ENCODE measurements at regions not wholly inside any gene's neighbourhood (a gene's known extent, or its start where the extent isn't known, plus 50 kb on each side); places are given as distances from the start of the nearest gene placed in this dataset.

GRCh38 chr12:89038831-89039512 lies 313.3 kb downstream of the DUSP6 start:
- no peaks in the 10 kb centered on the region for H3K9me3 ChIP-seq
- H3K36me3 ChIP-seq, result no peaks in the 10 kb centered on the region
- no peaks in the 10 kb centered on the region for H3K4me1 ChIP-seq
- no peak for ATAC-seq
- WGBS, 2 donors (ENCODE audit: low coverage in 1 of 2), result 80 to 100% methylated on average over 2 to 4 of the region's 4 CpGs
- H3K27ac ChIP-seq, result no peak overlapping the region
- no peak overlapping the region for H3K4me3 ChIP-seq
- TF ChIP-seq EP300 (IDR thresholded peaks at IDR 0.05) (no peak), CTCF (IDR thresholded peaks at IDR 0.05) (no peak), POLR2AphosphoS5 (IDR thresholded peaks at IDR 0.05) (no peak), POLR2A (IDR thresholded peaks at IDR 0.05) (no peak)
- H3K27me3 ChIP-seq, result no peaks in the 10 kb centered on the region

DNA sequence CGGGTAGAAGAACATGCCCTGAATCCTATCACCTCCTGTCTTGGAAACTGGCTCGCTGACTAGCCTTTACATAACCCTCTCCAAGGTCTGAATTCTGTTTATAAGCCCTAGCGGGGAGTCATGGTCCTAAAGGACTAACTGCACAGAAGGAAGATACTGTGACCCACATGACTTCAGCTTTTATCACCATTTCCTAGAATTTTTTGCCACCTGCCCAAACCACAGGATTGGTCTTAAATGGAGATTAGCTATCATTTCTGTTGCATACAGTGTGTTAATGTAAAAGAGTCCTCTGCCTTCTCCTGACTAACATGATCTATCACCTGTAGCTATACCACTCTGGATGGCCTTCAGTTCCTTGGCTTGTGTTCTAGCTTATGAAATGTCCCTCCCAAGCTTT lies 319.2 kb downstream of the DUSP6 start:
- H3K36me3 ChIP-seq, result no peaks in the 10 kb centered on the region
- no peak overlapping the region for H3K4me3 ChIP-seq
- H3K27ac ChIP-seq, result no peak overlapping the region
- no peaks in the 10 kb centered on the region for H3K27me3 ChIP-seq
- H3K4me1 ChIP-seq, result no peaks in the 10 kb centered on the region
- H3K9me3 ChIP-seq, result no peaks in the 10 kb centered on the region
- no peak for ATAC-seq
- no peak for TF ChIP-seq EP300 (IDR thresholded peaks at IDR 0.05)
- no peak for TF ChIP-seq POLR2AphosphoS5 (IDR thresholded peaks at IDR 0.05)
- TF ChIP-seq POLR2A (IDR thresholded peaks at IDR 0.05), result no peak
- TF ChIP-seq CTCF (IDR thresholded peaks at IDR 0.05), result no peak
- WGBS, 2 donors (ENCODE audit: low coverage in 1 of 2), result 90 to 100% methylated on average over 3 of the region's 3 CpGs

- Histone ChIP-seq H3K27ac (no peak overlapping the region), H3K27me3 (no peaks in the 10 kb centered on the region), H3K4me3 (no peak overlapping the region), H3K9me3 (no peaks in the 10 kb centered on the region), H3K36me3 (no peaks in the 10 kb centered on the region), H3K4me1 (no peaks in the 10 kb centered on the region)
- no peak for TF ChIP-seq EP300 (IDR thresholded peaks at IDR 0.05)
- no peak for ATAC-seq
- 80 to 84% methylated on average over 1 to 2 of the region's 2 CpGs for WGBS, 2 donors (ENCODE audit: low coverage in 1 of 2)
Measured at GRCh38 chr12:89029961-89030360, 322.3 kb downstream of the DUSP6 start.

GRCh38 chr12:89024580-89024979 lies 327.7 kb downstream of the DUSP6 start:
- H3K4me3 ChIP-seq, result no peak overlapping the region
- no peak for ATAC-seq
- no peaks in the 10 kb centered on the region for H3K9me3 ChIP-seq
- no peaks in the 10 kb centered on the region for H3K36me3 ChIP-seq
- 89 to 100% methylated on average over 4 of the region's 4 CpGs for WGBS, 2 donors (ENCODE audit: low coverage in 1 of 2)
- no peak overlapping the region for H3K27ac ChIP-seq
- H3K27me3 ChIP-seq, result no peaks in the 10 kb centered on the region
- peaks cover 0 to 3% (median 0%) of the 10 kb centered on the region in 3 donors for H3K4me1 ChIP-seq
- TF ChIP-seq CTCF (IDR thresholded peaks at IDR 0.05) (no peak), POLR2AphosphoS5 (IDR thresholded peaks at IDR 0.05) (no peak)

- 79 to 94% methylated on average over 2 of the region's 2 CpGs for WGBS, 2 donors (ENCODE audit: low coverage in 1 of 2)
- no peak for ATAC-seq
- Histone ChIP-seq H3K9me3 (no peaks in the 10 kb centered on the region), H3K4me1 (peaks cover 0 to 10% (median 0%) of the 10 kb centered on the region in 3 donors), H3K27me3 (no peaks in the 10 kb centered on the region), H3K4me3 (no peak overlapping the region), H3K36me3 (no peaks in the 10 kb centered on the region), H3K27ac (no peak overlapping the region)
- no peak for TF ChIP-seq CTCF (IDR thresholded peaks at IDR 0.05)
- no peak for TF ChIP-seq POLR2A (IDR thresholded peaks at IDR 0.05)
- no peak for TF ChIP-seq EP300 (IDR thresholded peaks at IDR 0.05)
- no peak for TF ChIP-seq POLR2AphosphoS5 (IDR thresholded peaks at IDR 0.05)
Measured at GRCh38 chr12:89023936-89024335, 328.4 kb downstream of the DUSP6 start.

All from gastroesophageal sphincter (tissue), 4 donors.